H1 (cell line): ENCODE measurements at regions not wholly inside any gene's neighbourhood (a gene's known extent, or its start where the extent isn't known, plus 50 kb on each side); places are given as distances from the start of the nearest gene placed in this dataset.

Source experiments
- CTCF ChIA-PET: fragments of 300-600 bp; sonication (Branson Sonifier 250); formaldehyde crosslinking; loops from one replicate; lab custom pipeline; 2021; ENCODE audit not compliant: partially characterized antibody; lab: Charles Lee
- POLR2A ChIA-PET: fragments of 300-600 bp; sonication (Branson Sonifier 250); formaldehyde crosslinking; loops from one replicate; lab custom pipeline; 2021; ENCODE audit warnings: inconsistent platforms; ENCODE audit not compliant: partially characterized antibody; lab: Charles Lee
- DNase-seq, 2 experiments: peaks; one replicate each; pipeline versions ENCODE4 v3.0.0 to v3.0.0-alpha.2; 2010 to 2022; ENCODE audit warnings: low spot score in 2 of 2, low read depth in 1 of 2, mixed read lengths in 1 of 2
- FAIRE-seq: peaks from 2 replicates; lab custom pipeline; 2011; peaks lifted over from hg19 to GRCh38; lab: Jason Lieb, UNC
- H2AFZ ChIP-seq: 2 replicates; pipeline ENCODE4 v1.8.1; 2012; ENCODE audit warnings: low read length, inconsistent platforms
- H2AK5ac ChIP-seq: 2 replicates; pipeline ENCODE4 v1.6.1; 2013; ENCODE audit warnings: low read depth, low read length
- H2BK120ac ChIP-seq: replicated peaks from 2 replicates; pipeline ENCODE3; 2013; ENCODE audit warnings: low read depth, low read length, inconsistent platforms
- H2BK12ac ChIP-seq: 2 replicates; pipeline ENCODE4 v1.6.1; 2013; ENCODE audit warnings: low read depth, low read length
- H2BK15ac ChIP-seq: 2 replicates; pipeline ENCODE4 v1.6.1; 2013; ENCODE audit warnings: low read length
- H2BK20ac ChIP-seq: 2 replicates; pipeline ENCODE4 v1.6.1; 2013; ENCODE audit warnings: low read length
- H2BK5ac ChIP-seq: 2 replicates; pipeline ENCODE4 v1.6.1; 2013; ENCODE audit warnings: low read depth, low read length
- H3K14ac ChIP-seq: 2 replicates; pipeline ENCODE4 v1.6.1; 2013; ENCODE audit warnings: inconsistent platforms; ENCODE audit not compliant: insufficient read length
- H3K18ac ChIP-seq: 2 replicates; pipeline ENCODE4 v1.6.1; 2013; ENCODE audit warnings: low read length; ENCODE audit errors: extremely low read depth
- H3K23ac ChIP-seq: 2 replicates; pipeline ENCODE4 v1.6.1; 2013; ENCODE audit warnings: inconsistent platforms; ENCODE audit not compliant: insufficient read length
- H3K23me2 ChIP-seq: 2 replicates; pipeline ENCODE4 v1.6.1; 2013; ENCODE audit warnings: low read depth, low read length
- H3K27ac ChIP-seq: 2 replicates; pipeline ENCODE4 v1.6.1; 2011; ENCODE audit warnings: low read depth, low read length, inconsistent platforms
- H3K27me3 ChIP-seq, 4 experiments: replicated peaks in 1 of 4; 1 replicate in 1 of 4; 2 replicates in 3 of 4; pipeline versions ENCODE4 v1.6.1 to v1.8.1; 2011 to 2013; ENCODE audit warnings: low read length in 3 of 4, mild to moderate bottlenecking in 3 of 4, inconsistent platforms in 2 of 4, mixed read lengths in 2 of 4, moderate library complexity in 1 of 4; ENCODE audit not compliant: control insufficient read depth in 3 of 4, insufficient read depth in 3 of 4; ENCODE audit errors: extremely low read depth in 1 of 4
- H3K36me3 ChIP-seq, 4 experiments: 2 replicates each; pipeline versions ENCODE4 v1.6.1 to v1.8.1; 2011 to 2013; ENCODE audit warnings: mild to moderate bottlenecking in 4 of 4, low read length in 3 of 4, moderate library complexity in 2 of 4, control low read depth in 1 of 4, inconsistent platforms in 1 of 4; ENCODE audit not compliant: insufficient read depth in 4 of 4, control insufficient read depth in 2 of 4
- H3K4ac ChIP-seq: replicated peaks from 2 replicates; pipeline ENCODE3; 2013; ENCODE audit warnings: low read length, low read depth, mixed read lengths, inconsistent platforms; ENCODE audit not compliant: insufficient read length
- H3K4me1 ChIP-seq, 4 experiments: replicated peaks in 1 of 4; 1 replicate in 1 of 4; 2 replicates in 3 of 4; pipeline versions ENCODE4 v1.6.1 to v1.8.1; 2011 to 2013; ENCODE audit warnings: low read length in 3 of 4, inconsistent platforms in 2 of 4, mixed read lengths in 1 of 4; ENCODE audit not compliant: insufficient read depth in 4 of 4, control insufficient read depth in 3 of 4
- H3K4me2 ChIP-seq, 2 experiments: 2 replicates each; pipeline versions ENCODE4 v1.6.1 to v1.8.1; 2011 to 2013; ENCODE audit warnings: low read depth in 2 of 2, low read length in 2 of 2, control low read depth in 1 of 2, inconsistent platforms in 1 of 2, mild to moderate bottlenecking in 1 of 2; ENCODE audit not compliant: insufficient read depth in 1 of 2
- H3K4me3 ChIP-seq, 4 experiments: fragments of 200-600, 300-600 bp in 1 of 4; sonication (generic), shearing (Covaris generic), sonication (Bioruptor Twin) in 1 of 4; 2 replicates each; pipeline versions ENCODE4 v1.5.1 to v1.8.1; 2011 to 2016; ENCODE audit warnings: low read length in 4 of 4, low read depth in 3 of 4, control low read depth in 2 of 4, inconsistent platforms in 2 of 4, mild to moderate bottlenecking in 2 of 4, mixed read lengths in 1 of 4, moderate library complexity in 1 of 4; ENCODE audit not compliant: insufficient read depth in 2 of 4; ENCODE audit errors: extremely low read depth in 1 of 4
- H3K56ac ChIP-seq: replicated peaks from 2 replicates; pipeline ENCODE3; 2013; ENCODE audit warnings: low read depth, mild to moderate bottlenecking, mixed read lengths, low read length, inconsistent platforms; ENCODE audit not compliant: insufficient read length
- H3K79me1 ChIP-seq: 2 replicates; pipeline ENCODE4 v1.6.1; 2013; ENCODE audit warnings: low read depth, low read length, control low read depth
- H3K79me2 ChIP-seq, 2 experiments: 2 replicates each; pipeline versions ENCODE4 v1.6.1 to v1.8.1; 2012 to 2013; ENCODE audit warnings: low read length in 2 of 2, mild to moderate bottlenecking in 2 of 2, inconsistent platforms in 1 of 2; ENCODE audit not compliant: insufficient read depth in 2 of 2, control insufficient read depth in 1 of 2
- H3K9ac ChIP-seq, 4 experiments: replicated peaks in 1 of 4; 1 replicate in 1 of 4; 2 replicates in 3 of 4; pipeline versions ENCODE4 v1.6.1 to v1.8.1; 2011 to 2013; ENCODE audit warnings: low read depth in 3 of 4, low read length in 3 of 4, control low read depth in 2 of 4, mild to moderate bottlenecking in 2 of 4, moderate library complexity in 2 of 4, inconsistent platforms in 1 of 4; ENCODE audit errors: extremely low read depth in 1 of 4
- H3K9me3 ChIP-seq, 2 experiments: 2 replicates each; pipeline versions ENCODE4 v1.6.1 to v1.8.1; 2012 to 2013; ENCODE audit warnings: mild to moderate bottlenecking in 2 of 2, moderate library complexity in 2 of 2, control low read depth in 1 of 2, inconsistent platforms in 1 of 2, low read depth in 1 of 2, low read length in 1 of 2, mixed read lengths in 1 of 2; ENCODE audit not compliant: insufficient read depth in 2 of 2
- H4K20me1 ChIP-seq, 2 experiments: replicated peaks in 1 of 2; 2 replicates each; pipeline versions ENCODE3 to v1.8.1; 2011 to 2013; ENCODE audit warnings: inconsistent platforms in 2 of 2, low read length in 2 of 2, mild to moderate bottlenecking in 1 of 2; ENCODE audit not compliant: insufficient read depth in 2 of 2, control insufficient read depth in 1 of 2
- H4K5ac ChIP-seq: 2 replicates; pipeline ENCODE4 v1.6.1; 2013; ENCODE audit warnings: low read length, low read depth, mixed read lengths, inconsistent platforms; ENCODE audit not compliant: insufficient read length
- H4K8ac ChIP-seq: 2 replicates; pipeline ENCODE4 v1.8.0; 2013; ENCODE audit warnings: mild to moderate bottlenecking, moderate library complexity, low read length, inconsistent platforms; ENCODE audit not compliant: insufficient read depth; ENCODE audit errors: extremely low read depth
- H4K91ac ChIP-seq: replicated peaks from 2 replicates; pipeline ENCODE3; 2013; ENCODE audit warnings: low read length, mixed read lengths, inconsistent platforms; ENCODE audit not compliant: insufficient read length
- ASH2L ChIP-seq: fragments of 200-600, 300-600 bp; sonication (generic); IDR thresholded peaks from one replicate; pipeline ENCODE4 v1.7.1; 2017; ENCODE audit warnings: low read length
- BRCA1 ChIP-seq: IDR thresholded peaks from 2 replicates; pipeline ENCODE4 v1.6.1; 2012; ENCODE audit warnings: low read depth, low read length, improper control_type of control experiment
- EGR1 ChIP-seq: IDR thresholded peaks from 2 replicates; pipeline ENCODE4 v1.6.1; 2011; ENCODE audit warnings: low read depth, low read length, borderline replicate concordance
- EZH2 ChIP-seq: fragments of 200-600 bp; sonication (generic); IDR thresholded peaks from 2 replicates; pipeline ENCODE4 v1.7.1; 2012; ENCODE audit warnings: low read depth, mild to moderate bottlenecking, moderate library complexity, low read length, inconsistent platforms; ENCODE audit not compliant: severe bottlenecking
- HDAC6 ChIP-seq: IDR thresholded peaks from one replicate; pipeline ENCODE4 v1.7.1; 2012; ENCODE audit warnings: low read depth, mild to moderate bottlenecking, inconsistent platforms, low read length, moderate library complexity
- JUN ChIP-seq: IDR thresholded peaks from 2 replicates; pipeline ENCODE4 v1.6.1; 2011; ENCODE audit warnings: low read depth, mild to moderate bottlenecking, improper control_type of control experiment, low read length
- KDM1A ChIP-seq: fragments of 200-600, 300-600 bp; sonication (generic); IDR thresholded peaks from 2 replicates; pipeline ENCODE4 v1.7.1; 2016; ENCODE audit warnings: mild to moderate bottlenecking, low read length, borderline replicate concordance
- NANOG ChIP-seq: IDR thresholded peaks from 2 replicates; pipeline ENCODE4 v1.6.1; 2011; ENCODE audit warnings: low read length, low read depth, mild to moderate bottlenecking, inconsistent platforms; ENCODE audit not compliant: insufficient read depth, poor library complexity, severe bottlenecking
- RBBP5 ChIP-seq: IDR thresholded peaks from 2 replicates; pipeline ENCODE4 v1.7.1; 2012; ENCODE audit warnings: low read depth, mild to moderate bottlenecking, inconsistent platforms, low read length, moderate library complexity, borderline replicate concordance
- RFX5 ChIP-seq: IDR thresholded peaks from 2 replicates; pipeline ENCODE4 v1.6.1; 2011; ENCODE audit warnings: low read depth, low read length, improper control_type of control experiment, borderline replicate concordance
- SP1 ChIP-seq: IDR thresholded peaks from 2 replicates; pipeline ENCODE4 v1.6.1; 2011; ENCODE audit warnings: low read depth, low read length
- SP4 ChIP-seq: IDR thresholded peaks from 2 replicates; pipeline ENCODE4 v1.6.1; 2012; ENCODE audit warnings: low read length, inconsistent platforms
- TAF7 ChIP-seq: optimal IDR thresholded peaks from 2 replicates; pipeline ENCODE3; 2011; ENCODE audit warnings: low read depth, mild to moderate bottlenecking, inconsistent platforms, low read length, moderate library complexity, borderline replicate concordance
- TCF12 ChIP-seq: IDR thresholded peaks from 2 replicates; pipeline ENCODE4 v1.6.1; 2011; ENCODE audit warnings: low read depth, mild to moderate bottlenecking, low read length
- ZNF274 ChIP-seq: IDR thresholded peaks from 2 replicates; pipeline ENCODE4 v1.7.0; 2012; ENCODE audit warnings: low read length, borderline replicate concordance; ENCODE audit errors: extremely low read depth

GRCh38 chr2:181780657-181781056 lies 100.3 kb upstream of the NEUROD1 start:
- Histone ChIP-seq H3K14ac (no peak overlapping the region), H3K56ac (no peak overlapping the region), H3K27ac (no peak overlapping the region), H2BK12ac (no peak overlapping the region), H2BK120ac (no peak overlapping the region), H4K20me1 (no peaks in the 10 kb centered on the region), H2AK5ac (no peak overlapping the region), H2BK15ac (no peak overlapping the region), H3K18ac (no peak overlapping the region), H2AFZ (no peak overlapping the region), H3K4me2 (no peak overlapping the region), H2BK20ac (no peak overlapping the region), H3K9me3 (no peaks in the 10 kb centered on the region), H3K79me2 (no peaks in the 10 kb centered on the region), H3K79me1 (no peaks in the 10 kb centered on the region), H3K27me3 (peaks cover 0 to 1% (median 0%) of the 10 kb centered on the region in 4 experiments; a peak in 1 of 7 replicates), H3K4me1 (no peaks in the 10 kb centered on the region), H3K4ac (no peak overlapping the region), H3K23ac (no peak overlapping the region), H4K91ac (no peak overlapping the region), H4K5ac (no peak overlapping the region), H4K8ac (no peak overlapping the region), H3K4me3 (no peak overlapping the region), H3K9ac (no peak overlapping the region), H3K23me2 (no peaks in the 10 kb centered on the region), H3K36me3 (no peaks in the 10 kb centered on the region), H2BK5ac (no peak overlapping the region)
- no peak for TF ChIP-seq SP4
- no peak for TF ChIP-seq ZNF274
- no peak for TF ChIP-seq EGR1
- TF ChIP-seq ASH2L = no peak
- no peak for TF ChIP-seq KDM1A
- TF ChIP-seq SP1 = no peak
- no peak for TF ChIP-seq BRCA1
- TF ChIP-seq TCF12 = no peak
- TF ChIP-seq NANOG = no peak
- no peak for TF ChIP-seq EZH2
- TF ChIP-seq RFX5 = no peak
- TF ChIP-seq TAF7 = no peak
- no peak for TF ChIP-seq HDAC6
- TF ChIP-seq RBBP5 = no peak
- no peak for TF ChIP-seq JUN
- ChIA-PET POLR2A (no interaction called here), CTCF (interaction anchor here (0.6 to 1.8 kb wide), 6 partner anchors 9 to 414 kb away, joined by 3 to 6 read pairs (median 4); no protein-coding TSS in a partner anchor)
- FAIRE-seq (no peak), DNase-seq (no peak)
